Mucosa of descending colon (tissue), 3 donors: ENCODE measurements at regions not wholly inside any gene's neighbourhood (a gene's known extent, or its start where the extent isn't known, plus 50 kb on each side); places are given as distances from the start of the nearest gene placed in this dataset.

Experiments used
- ATAC-seq: fragments of 200-7000 bp; cut with Tn5 transposase; one replicate; pipeline ENCODE4 v1.9.1; 2020; ENCODE audit warnings: mild to moderate bottlenecking, moderate library complexity
- DNase-seq, 3 donors: peaks; one replicate each; pipeline ENCODE4 v3.0.0-alpha.2; 2020
- H3K36me3 ChIP-seq: fragments of 200-600 bp; one replicate; pipeline ENCODE4 v1.8.0; 2021; ENCODE audit warnings: low read depth, mild to moderate bottlenecking
- H3K4me1 ChIP-seq: fragments of 200-600 bp; one replicate; pipeline ENCODE4 v1.8.0; 2021; ENCODE audit warnings: low read depth, mild to moderate bottlenecking
- H3K4me3 ChIP-seq: fragments of 200-600 bp; one replicate; pipeline ENCODE4 v1.8.0; 2021; ENCODE audit warnings: mild to moderate bottlenecking
- H3K9me3 ChIP-seq: fragments of 200-600 bp; one replicate; pipeline ENCODE4 v1.8.0; 2021; ENCODE audit warnings: mild to moderate bottlenecking
- CTCF ChIP-seq: fragments of 200-600 bp; IDR thresholded peaks from one replicate; pipeline ENCODE4 v1.8.0; 2022; ENCODE audit warnings: antibody characterized with exemption, mild to moderate bottlenecking
- intact Hi-C, 2 donors: fragments of 100-400 bp; cut with DNase I in 1 of 2; cut with micrococcal nuclease in 1 of 2; formaldehyde crosslinking; loops; one replicate each; pipeline versions ENCODE4 v1.11.0 to v1.11.1; 2022; cut with DNase I, micrococcal nuclease
- donor health status: DM: no; HTN: no; CAD: no; lungs with moderate emphysema.
- donor health status: DM: no; HTN: no; CAD: no.
- donor health status: DM: no; HTN: yes; CAD: no.

- intact Hi-C loops = no loop called here
- no peak for DNase-seq
- peak; percentile 62 for ATAC-seq
- Histone ChIP-seq H3K9me3 (no peaks in the 10 kb centered on the region), H3K4me3 (no peak overlapping the region), H3K36me3 (no peaks in the 10 kb centered on the region), H3K4me1 (no peaks in the 10 kb centered on the region)
- no peak for TF ChIP-seq CTCF
Observed at GRCh38 chr7:33850768-33851167, 54.6 kb upstream of the BMPER start.

GRCh38 chr7:33852838-33853237, 52.5 kb upstream of the BMPER start:
- DNase-seq (no peak), ATAC-seq (no peak)
- Histone ChIP-seq H3K9me3 (no peaks in the 10 kb centered on the region), H3K36me3 (no peaks in the 10 kb centered on the region), H3K4me3 (no peak overlapping the region), H3K4me1 (no peaks in the 10 kb centered on the region)
- no peak for TF ChIP-seq CTCF
- intact Hi-C loops = no loop called here

GRCh38 chr7:33853361-33854062, 51.8 kb upstream of the BMPER start:
- DNase-seq = no peak
- intact Hi-C loops = no loop called here
- Histone ChIP-seq H3K36me3 (no peaks in the 10 kb centered on the region), H3K9me3 (no peaks in the 10 kb centered on the region), H3K4me3 (no peak overlapping the region), H3K4me1 (no peaks in the 10 kb centered on the region)
- TF ChIP-seq CTCF = no peak
- no peak for ATAC-seq

GRCh38 chr7:33854178-33854577, 51.2 kb upstream of the BMPER start:
- no peak for ATAC-seq
- DNase-seq = no peak
- intact Hi-C loops = no loop called here
- H3K4me1 ChIP-seq = no peaks in the 10 kb centered on the region
- no peak for TF ChIP-seq CTCF
- H3K4me3 ChIP-seq = no peak overlapping the region
- no peaks in the 10 kb centered on the region for H3K9me3 ChIP-seq
- H3K36me3 ChIP-seq = no peaks in the 10 kb centered on the region

- ATAC-seq (no peak), DNase-seq (no peak)
- TF ChIP-seq CTCF = no peak
- Histone ChIP-seq H3K36me3 (no peaks in the 10 kb centered on the region), H3K4me3 (no peak overlapping the region), H3K4me1 (no peaks in the 10 kb centered on the region), H3K9me3 (no peaks in the 10 kb centered on the region)
- intact Hi-C loops = no loop called here
Observed at GRCh38 chr7:33854801-33855350, 50.5 kb upstream of the BMPER start.
